H1 (cell line): ENCODE measurements at regions not wholly inside any gene's neighbourhood (a gene's known extent, or its start where the extent isn't known, plus 50 kb on each side); places are given as distances from the start of the nearest gene placed in this dataset.

Experiments used
- BCL11A ChIP-seq, 2 experiments: IDR thresholded peaks; one replicate each; pipeline ENCODE4 v1.6.1; 2011; ENCODE audit warnings: low read depth in 2 of 2, low read length in 2 of 2, mild to moderate bottlenecking in 2 of 2
- CBX5 ChIP-seq: fragments of 300-800, 300-1000 bp; sonication (generic); IDR thresholded peaks from 2 replicates; pipeline ENCODE4 v1.7.1; 2016; ENCODE audit warnings: antibody characterized with exemption, low read length, low read depth
- CTCF ChIP-seq, 3 experiments: IDR thresholded peaks; 1 replicate in 2 of 3; 2 replicates in 1 of 3; pipeline versions ENCODE4 v1.5.1 to v1.6.1; 2011; ENCODE audit warnings: low read length in 3 of 3, mild to moderate bottlenecking in 3 of 3, inconsistent platforms in 2 of 3, low read depth in 1 of 3, moderate library complexity in 1 of 3; ENCODE audit not compliant: insufficient read depth in 1 of 3; ENCODE audit errors: control extremely low read depth in 1 of 3
- GABPA ChIP-seq: IDR thresholded peaks from 2 replicates; pipeline ENCODE4 v1.6.1; 2011; ENCODE audit warnings: mild to moderate bottlenecking, low read length, moderate library complexity, borderline replicate concordance; ENCODE audit not compliant: insufficient read depth
- RNF2 ChIP-seq: fragments of 200-900, 300-1000 bp; sonication (generic); IDR thresholded peaks from 2 replicates; pipeline ENCODE4 v1.7.1; 2016; ENCODE audit warnings: borderline replicate concordance, low read depth, mild to moderate bottlenecking, antibody characterized with exemption, low read length; ENCODE audit not compliant: poor library complexity, severe bottlenecking; ENCODE audit errors: missing control alignments
- SIN3A ChIP-seq, 2 experiments: IDR thresholded peaks in 1 of 2; conservative IDR thresholded peaks in 1 of 2; 2 replicates each; pipeline ENCODE4 v1.6.1; 2011 to 2012; ENCODE audit warnings: low read length in 2 of 2, improper control_type of control experiment in 1 of 2, low read depth in 1 of 2, mild to moderate bottlenecking in 1 of 2

- TF ChIP-seq CTCF (IDR thresholded peaks at IDR 0.05; ENCODE audit: control extremely low read depth in 1 of 3, insufficient read depth in 1 of 3, low read depth in 1 of 3, low read length in 3 of 3) (no peak), RNF2 (no peak), GABPA (no peak), SIN3A (conservative IDR thresholded peaks at IDR 0.05 in 1 of 2, IDR thresholded peaks at IDR 0.05 in 1 of 2; ENCODE audit: low read depth in 1 of 2, low read length in 2 of 2) (no peak), BCL11A (IDR thresholded peaks at IDR 0.05; ENCODE audit: low read depth in 2 of 2, low read length in 2 of 2) (no peak), CBX5 (no peak)
Measured at GRCh38 chr7:114821030-114821900, 100.6 kb upstream of the MDFIC start.
